Gastroesophageal sphincter (tissue), 3 donors: ENCODE measurements at regions not wholly inside any gene's neighbourhood (a gene's known extent, or its start where the extent isn't known, plus 50 kb on each side); places are given as distances from the start of the nearest gene placed in this dataset.

Experiments used
- POLR2A ChIP-seq, 2 donors: fragments of 450-650 bp; IDR thresholded peaks; one replicate each; pipeline ENCODE4 v1.6.1; 2017; ENCODE audit warnings: antibody characterized with exemption in 2 of 2, mild to moderate bottlenecking in 2 of 2, moderate library complexity in 1 of 2
- TF ChIP-seq, protein P1 (sequence below), 4 experiments: fragments of 200-600 bp in 2 of 4; fragments of 450-650 bp in 2 of 4; sonication (generic) in 1 of 4; IDR thresholded peaks; one replicate each; pipeline ENCODE4 v1.5.1; 2017 to 2019; ENCODE audit warnings: antibody characterized with exemption in 4 of 4, mild to moderate bottlenecking in 2 of 4, moderate library complexity in 2 of 4

- TF ChIP-seq, protein P1, sequence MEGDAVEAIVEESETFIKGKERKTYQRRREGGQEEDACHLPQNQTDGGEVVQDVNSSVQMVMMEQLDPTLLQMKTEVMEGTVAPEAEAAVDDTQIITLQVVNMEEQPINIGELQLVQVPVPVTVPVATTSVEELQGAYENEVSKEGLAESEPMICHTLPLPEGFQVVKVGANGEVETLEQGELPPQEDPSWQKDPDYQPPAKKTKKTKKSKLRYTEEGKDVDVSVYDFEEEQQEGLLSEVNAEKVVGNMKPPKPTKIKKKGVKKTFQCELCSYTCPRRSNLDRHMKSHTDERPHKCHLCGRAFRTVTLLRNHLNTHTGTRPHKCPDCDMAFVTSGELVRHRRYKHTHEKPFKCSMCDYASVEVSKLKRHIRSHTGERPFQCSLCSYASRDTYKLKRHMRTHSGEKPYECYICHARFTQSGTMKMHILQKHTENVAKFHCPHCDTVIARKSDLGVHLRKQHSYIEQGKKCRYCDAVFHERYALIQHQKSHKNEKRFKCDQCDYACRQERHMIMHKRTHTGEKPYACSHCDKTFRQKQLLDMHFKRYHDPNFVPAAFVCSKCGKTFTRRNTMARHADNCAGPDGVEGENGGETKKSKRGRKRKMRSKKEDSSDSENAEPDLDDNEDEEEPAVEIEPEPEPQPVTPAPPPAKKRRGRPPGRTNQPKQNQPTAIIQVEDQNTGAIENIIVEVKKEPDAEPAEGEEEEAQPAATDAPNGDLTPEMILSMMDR (IDR thresholded peaks at IDR 0.05) = no peak
- no peak for TF ChIP-seq POLR2A (IDR thresholded peaks at IDR 0.05)
Observed at GRCh38 chr16:63175313-63175712, 1139.1 kb upstream of the CDH8 start.
